ENCODE measurements at regions not wholly inside any gene's neighbourhood (a gene's known extent, or its start where the extent isn't known, plus 50 kb on each side); places are given as distances from the start of the nearest gene placed in this dataset.

- DNase-seq: no peak
Measured at GRCh38 chr6:169165561-169166300, 87.9 kb downstream of the THBS2 start.

GRCh38 chr6:169164986-169165385, 88.7 kb downstream of the THBS2 start:
- no peak for DNase-seq

GRCh38 chr6:169164451-169164850, 89.2 kb downstream of the THBS2 start:
- no peak for DNase-seq

GRCh38 chr6:169163411-169163901, 90.2 kb downstream of the THBS2 start:
- DNase-seq: no peak

- no peak for DNase-seq
Measured at GRCh38 chr6:169162752-169163407, 90.8 kb downstream of the THBS2 start.

GRCh38 chr6:169162249-169162648, 91.4 kb downstream of the THBS2 start:
- no peak for DNase-seq

- DNase-seq: no peak
Measured at GRCh38 chr6:169161572-169162167, 92.0 kb downstream of the THBS2 start.

GRCh38 chr6:169160855-169161560, 92.6 kb downstream of the THBS2 start:
- no peak for DNase-seq

GRCh38 chr6:169160091-169160854, 93.4 kb downstream of the THBS2 start:
- DNase-seq: no peak

- no peak for DNase-seq
Measured at GRCh38 chr6:169159331-169159730, 94.3 kb downstream of the THBS2 start.

GRCh38 chr6:169158691-169159090, 95.0 kb downstream of the THBS2 start:
- DNase-seq: no peak

- DNase-seq: no peak
Measured at GRCh38 chr6:169158174-169158573, 95.5 kb downstream of the THBS2 start.

- DNase-seq: no peak
Measured at GRCh38 chr6:169157197-169158148, 96.2 kb downstream of the THBS2 start.

- no peak for DNase-seq
Measured at GRCh38 chr6:169156793-169157147, 96.9 kb downstream of the THBS2 start.

- DNase-seq: no peak
Measured at GRCh38 chr6:169156108-169156792, 97.4 kb downstream of the THBS2 start.

GRCh38 chr6:169155481-169155880, 98.2 kb downstream of the THBS2 start:
- no peak for DNase-seq

- no peak for DNase-seq
Measured at GRCh38 chr6:169153401-169153800, 100.2 kb downstream of the THBS2 start.

- DNase-seq: no peak
Measured at GRCh38 chr6:169146521-169146920, 107.1 kb downstream of the THBS2 start.

- no peak for DNase-seq
Measured at GRCh38 chr6:169145991-169146501, 107.6 kb downstream of the THBS2 start.

GRCh38 chr6:169145496-169145895, 108.2 kb downstream of the THBS2 start:
- DNase-seq: no peak

GRCh38 chr6:169144356-169144755, 109.3 kb downstream of the THBS2 start:
- no peak for DNase-seq

All from NCI-H774 (cell line).